HG02943 (cell line): ENCODE measurements at regions not wholly inside any gene's neighbourhood (a gene's known extent, or its start where the extent isn't known, plus 50 kb on each side); places are given as distances from the start of the nearest gene placed in this dataset.
"Not testable (repeated sequence)": the region's sequence is repeated elsewhere in the genome, so short reads cannot be mapped to it uniquely, and the experiment has no call there.

Source experiments
- ATAC-seq: cut with Tn5 transposase; IDR thresholded peaks from one replicate; pipeline ENCODE4 v1.9.1; 2021; ENCODE audit warnings: mild to moderate bottlenecking, low read depth, moderate library complexity; ENCODE audit not compliant: unreplicated experiment

DNA sequence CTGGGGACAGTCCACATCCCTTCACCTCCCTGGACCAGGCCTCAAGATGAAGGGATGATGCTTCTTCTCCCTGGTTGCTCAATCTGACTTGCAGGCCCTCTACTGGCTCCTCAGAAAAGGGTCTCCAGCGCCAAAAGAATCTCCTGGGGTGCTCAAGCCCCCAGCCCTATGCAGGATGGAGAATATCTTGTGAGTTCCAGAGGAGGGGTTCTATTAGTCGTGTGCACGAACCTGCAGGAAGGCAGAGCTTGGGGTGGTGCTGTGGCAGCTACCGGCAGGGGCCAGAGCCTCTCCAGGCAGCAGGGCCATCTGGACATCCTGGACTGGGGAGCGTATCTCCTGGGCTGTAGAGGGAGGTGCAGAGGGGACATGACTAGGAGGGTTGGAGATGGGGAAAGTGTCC, 1339.5 kb downstream of the BRD1 start:
- no peak for ATAC-seq

DNA sequence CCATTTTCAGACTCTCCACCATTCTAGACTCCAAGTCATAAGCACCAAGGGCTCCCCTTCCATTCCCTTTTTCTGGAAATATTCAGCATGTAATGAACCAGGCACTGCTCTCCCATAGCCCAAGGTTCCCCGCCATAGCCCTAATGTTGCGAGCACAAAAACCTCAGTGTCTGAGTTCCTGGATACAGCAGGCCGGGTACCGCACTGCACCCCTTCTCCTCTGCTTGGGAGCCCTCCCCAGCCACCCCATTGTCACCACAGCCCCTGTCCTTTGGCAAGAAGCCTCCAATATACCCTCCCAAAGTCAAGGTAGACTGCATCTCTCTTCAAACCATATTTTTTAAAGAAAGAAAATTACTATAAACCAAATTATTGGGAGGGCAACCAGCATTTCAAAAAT, 1341.1 kb downstream of the BRD1 start:
- ATAC-seq: no peak

DNA sequence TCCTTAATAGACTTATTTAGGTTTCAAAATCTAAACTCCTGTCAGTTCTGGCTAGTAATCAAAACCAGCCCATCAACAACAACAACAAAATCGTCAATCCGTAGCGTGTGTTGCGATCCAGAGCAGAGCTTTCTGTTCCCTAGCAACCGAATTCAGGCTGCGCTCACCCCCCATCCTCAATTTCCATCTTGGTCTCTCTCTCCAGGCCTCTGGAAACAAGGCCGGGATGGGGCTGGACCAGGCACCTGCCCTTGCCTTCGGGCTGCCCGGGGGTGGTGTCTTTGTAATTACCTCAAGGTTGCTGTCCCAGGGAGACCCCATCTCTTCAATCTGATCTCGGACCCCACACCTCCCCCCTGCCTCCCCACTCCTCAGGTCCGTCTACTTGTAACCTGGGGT, 1341.5 kb downstream of the BRD1 start:
- ATAC-seq: no peak

DNA sequence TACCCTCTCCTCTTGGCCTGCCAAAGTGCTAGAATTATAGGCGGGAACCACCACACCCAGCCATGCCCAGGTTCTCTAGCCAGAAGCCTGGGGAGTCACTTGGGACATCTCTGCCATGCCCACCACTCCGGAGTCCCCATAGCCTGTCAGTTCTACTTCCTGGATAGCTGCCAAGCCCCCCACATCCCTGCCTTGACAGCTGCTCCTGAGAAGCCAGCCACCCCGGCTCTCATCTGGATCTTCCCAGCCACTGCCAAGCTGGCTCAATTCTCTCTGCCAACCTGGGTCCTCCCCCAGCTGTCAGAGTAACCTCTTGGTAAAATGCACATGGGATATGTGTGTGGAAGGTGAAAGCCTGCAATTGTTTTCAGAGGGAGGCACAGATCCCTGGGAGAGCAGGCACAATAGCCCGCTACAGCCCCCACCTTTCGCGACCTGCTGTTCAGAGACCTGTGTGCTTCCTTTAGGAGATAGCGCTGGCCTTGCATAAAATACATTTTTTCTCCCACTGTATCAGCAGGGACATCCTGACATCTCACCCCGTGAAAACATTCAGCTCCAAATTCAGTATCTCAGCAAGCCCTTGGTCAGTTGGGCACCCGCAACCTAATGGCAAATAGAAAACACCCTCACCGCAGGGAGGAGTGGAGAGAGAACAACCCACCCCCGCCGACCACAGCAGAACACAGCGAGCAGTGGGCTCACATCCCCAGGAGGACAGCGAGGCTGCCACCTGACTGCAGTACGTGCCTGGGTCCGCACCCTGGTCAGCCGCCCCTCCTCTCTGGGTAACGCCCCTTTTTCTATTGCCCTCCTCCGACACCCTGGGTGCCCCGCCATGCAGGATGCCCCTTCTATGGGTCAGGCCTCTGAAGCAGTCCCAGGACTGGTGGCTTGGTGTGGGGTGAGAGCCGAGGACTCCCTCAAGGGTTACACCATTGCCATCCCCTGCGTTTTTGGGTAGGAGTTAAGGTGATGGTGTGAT, 1342.2 kb downstream of the BRD1 start:
- no peak for ATAC-seq

DNA sequence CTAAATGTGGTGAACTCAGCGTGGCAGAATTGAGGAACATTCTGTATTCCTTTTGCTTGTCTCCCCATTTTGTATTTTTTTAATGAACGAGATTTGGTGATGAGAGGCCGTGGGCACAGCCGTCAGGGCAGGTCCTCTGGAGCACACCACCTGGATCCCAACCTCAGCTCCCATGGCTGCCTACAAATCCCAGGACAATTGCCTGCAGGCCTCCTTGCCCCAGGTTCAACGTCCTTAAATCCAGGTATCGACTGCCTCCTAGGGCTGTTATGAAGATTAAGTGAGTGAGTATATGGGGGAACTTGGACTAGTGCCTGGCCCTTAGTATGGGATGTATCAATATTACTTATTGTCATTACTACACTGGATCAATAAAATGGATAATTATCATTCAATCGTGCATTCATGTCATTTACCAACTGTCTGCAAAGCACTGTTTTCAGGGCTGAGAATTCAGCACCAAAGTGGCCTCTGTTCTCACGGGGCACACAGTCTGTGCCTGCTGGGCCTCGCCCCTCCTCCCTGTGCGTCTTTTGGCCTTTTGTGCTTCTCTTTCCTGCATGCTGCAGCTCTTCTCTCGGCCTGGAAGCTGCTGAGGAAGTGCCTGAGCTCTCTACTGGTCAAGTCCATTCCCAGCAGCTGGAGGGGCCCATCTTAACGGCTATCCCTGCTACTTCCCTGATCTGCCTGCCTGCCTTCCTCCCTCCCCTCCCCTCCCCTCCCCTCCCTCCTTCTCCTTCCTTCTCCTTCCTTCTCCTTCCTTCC, 1343.7 kb downstream of the BRD1 start:
- ATAC-seq: no peak

DNA sequence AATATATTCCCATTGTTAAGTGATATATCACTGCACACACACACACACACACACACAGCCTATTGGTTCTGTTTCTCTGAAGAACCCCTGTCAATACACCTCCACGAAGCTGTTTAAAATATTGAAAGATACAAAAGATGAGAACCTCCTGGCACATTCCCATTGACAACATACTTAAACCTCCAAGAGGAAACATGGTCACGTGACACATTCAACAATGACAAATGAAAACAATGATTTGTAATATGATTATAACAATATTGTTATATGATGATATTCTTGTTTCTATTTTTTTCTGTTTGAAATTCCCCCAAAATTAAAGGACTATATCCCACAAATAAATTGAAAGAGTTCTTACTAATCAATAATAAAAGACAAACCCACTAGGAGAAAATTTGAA, 1344.9 kb downstream of the BRD1 start:
- ATAC-seq: no peak

DNA sequence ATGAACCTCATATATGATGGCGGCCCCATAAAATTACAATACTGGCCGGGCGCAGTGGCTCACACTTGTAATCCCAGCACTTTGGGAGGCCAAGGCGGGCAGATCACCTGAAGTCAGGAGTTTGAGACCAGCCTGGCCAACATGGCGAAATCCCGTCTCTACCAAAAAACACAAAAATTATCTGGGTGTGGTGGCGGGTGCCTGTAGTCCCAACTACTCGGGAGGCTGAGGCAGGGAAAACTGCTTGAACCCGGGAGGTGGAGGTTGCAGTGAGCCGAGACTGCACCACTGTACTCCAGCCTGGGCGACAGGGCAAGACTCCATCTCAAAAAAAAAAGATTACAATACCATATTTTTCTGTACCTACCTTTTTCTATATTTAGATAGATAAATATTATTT, 1345.5 kb downstream of the BRD1 start:
- ATAC-seq: not testable (repeated sequence)

DNA sequence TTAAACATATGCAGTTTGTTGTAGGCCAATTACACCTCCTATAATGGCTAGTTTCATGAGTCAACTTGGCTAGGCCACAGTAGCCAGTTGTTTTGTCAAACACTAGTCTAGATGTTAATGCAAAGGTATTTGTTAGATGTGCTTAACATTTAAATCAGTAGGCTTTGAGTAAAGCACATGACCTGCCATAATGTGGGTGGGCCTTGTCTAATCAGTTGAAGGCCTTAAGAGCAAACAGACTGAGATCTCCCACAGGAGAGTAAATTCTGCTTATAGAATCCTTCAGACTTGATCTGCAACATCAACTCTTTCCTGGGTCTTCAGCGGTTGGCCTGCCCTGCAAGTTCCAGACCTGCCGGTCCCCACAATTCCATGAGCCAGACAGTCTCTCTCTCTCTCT, 1345.9 kb downstream of the BRD1 start:
- ATAC-seq: no peak

DNA sequence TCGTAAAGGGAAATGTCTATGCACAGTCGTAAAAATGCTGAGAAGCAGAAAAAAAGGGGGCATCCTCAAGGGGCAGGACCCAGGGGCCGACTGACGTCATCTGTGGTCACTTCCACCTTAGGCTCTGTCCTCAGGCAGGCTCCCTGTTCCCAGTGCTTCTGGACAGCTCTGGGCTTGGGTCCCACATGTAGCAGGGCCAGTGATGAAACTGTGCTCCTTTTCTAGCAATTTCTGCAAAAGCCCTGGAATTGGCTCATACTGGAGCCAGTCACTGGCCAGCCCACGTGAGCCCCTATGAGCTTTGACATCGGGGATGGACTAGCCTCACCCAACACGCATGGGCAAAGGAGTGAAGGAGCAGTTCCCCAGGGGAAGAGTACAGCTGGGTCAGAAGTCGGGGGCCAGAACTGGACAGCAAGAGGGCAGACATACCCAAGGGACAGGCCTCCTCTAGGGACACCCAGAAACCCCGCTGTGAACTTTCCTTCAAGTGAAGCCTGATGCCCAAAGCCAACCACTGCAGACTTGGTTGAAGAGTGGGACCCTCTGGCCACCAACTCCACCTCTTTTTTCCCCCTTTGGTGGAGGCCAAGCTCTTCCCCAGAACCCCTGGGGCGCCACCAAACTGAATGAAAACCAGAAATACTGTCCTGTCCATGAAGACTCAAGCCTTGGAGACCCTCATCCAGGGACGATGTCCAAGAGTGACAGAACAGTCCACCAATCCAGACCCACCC, 1349.0 kb downstream of the BRD1 start:
- ATAC-seq: no peak

DNA sequence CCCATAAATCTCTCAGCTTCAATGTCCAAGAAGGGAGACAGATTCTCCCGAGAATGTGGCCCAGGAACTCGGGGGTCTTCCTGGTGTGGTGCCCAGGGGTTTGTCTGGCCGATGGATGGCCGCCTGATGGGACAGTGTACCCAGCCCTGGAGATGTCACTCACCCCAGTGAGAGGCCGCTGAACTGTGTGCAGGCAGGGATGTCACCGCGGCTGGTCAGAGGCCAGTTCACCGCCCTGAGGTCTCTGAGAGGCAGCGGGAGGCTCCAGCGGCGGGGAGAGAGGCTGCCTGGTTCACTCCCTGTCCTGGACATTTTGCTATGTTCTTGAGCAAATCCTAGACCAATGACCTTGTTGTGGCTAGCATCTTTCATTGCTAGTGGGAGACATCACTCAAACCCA, 1349.5 kb downstream of the BRD1 start:
- no peak for ATAC-seq

DNA sequence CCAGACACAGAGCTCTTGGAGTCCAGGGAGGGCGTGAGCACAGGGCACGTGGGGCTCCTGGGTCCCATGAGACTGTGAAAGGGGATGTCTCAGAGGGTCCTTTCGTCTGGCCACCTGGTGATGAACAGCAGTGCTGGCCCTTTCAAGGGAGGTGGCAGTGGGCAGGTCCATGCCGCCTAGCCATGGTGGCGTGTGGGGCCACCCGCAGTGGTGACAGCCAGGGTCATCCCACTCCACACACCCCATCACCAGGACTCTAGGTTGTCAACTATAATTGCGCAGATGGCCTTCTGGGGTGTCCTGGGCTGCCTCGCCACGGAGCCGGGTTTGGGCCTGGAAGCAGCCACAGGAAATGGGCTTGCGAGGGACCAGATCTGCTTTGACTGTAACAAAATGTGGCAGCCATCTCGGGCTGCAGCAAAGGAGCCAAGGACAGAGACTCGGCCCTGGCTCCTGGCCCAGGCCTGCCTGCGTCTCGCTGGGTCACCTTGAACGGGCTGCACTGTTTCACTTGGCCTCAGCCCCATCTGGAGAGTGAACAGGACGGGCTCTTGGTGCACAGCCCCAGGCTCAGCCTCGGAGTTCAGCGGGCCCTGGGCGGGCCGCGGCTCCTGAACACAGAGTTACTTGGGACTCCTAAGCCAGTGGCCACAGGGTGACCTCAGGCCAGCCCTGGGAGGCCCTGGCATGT, 1350.5 kb downstream of the BRD1 start:
- no peak for ATAC-seq

DNA sequence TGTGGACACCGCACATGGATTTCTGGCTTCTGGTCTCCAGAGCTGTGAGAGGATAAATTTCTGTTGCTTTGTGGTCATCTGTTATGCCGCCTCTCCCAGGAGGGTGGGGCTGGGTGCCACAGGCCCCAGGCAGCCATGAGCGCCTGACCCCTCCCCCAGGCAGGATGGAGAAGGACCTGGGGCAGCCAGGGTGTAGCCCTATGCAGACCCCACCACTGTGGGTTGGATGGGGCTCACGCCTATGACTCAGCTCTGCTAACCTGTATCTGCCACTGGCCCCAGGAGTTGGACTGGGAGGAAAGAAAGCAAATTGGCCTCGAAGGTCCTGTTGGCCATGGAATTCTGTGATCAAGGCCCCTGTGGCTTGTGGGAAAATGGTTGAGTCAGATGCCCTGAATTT, 1351.1 kb downstream of the BRD1 start:
- no peak for ATAC-seq

DNA sequence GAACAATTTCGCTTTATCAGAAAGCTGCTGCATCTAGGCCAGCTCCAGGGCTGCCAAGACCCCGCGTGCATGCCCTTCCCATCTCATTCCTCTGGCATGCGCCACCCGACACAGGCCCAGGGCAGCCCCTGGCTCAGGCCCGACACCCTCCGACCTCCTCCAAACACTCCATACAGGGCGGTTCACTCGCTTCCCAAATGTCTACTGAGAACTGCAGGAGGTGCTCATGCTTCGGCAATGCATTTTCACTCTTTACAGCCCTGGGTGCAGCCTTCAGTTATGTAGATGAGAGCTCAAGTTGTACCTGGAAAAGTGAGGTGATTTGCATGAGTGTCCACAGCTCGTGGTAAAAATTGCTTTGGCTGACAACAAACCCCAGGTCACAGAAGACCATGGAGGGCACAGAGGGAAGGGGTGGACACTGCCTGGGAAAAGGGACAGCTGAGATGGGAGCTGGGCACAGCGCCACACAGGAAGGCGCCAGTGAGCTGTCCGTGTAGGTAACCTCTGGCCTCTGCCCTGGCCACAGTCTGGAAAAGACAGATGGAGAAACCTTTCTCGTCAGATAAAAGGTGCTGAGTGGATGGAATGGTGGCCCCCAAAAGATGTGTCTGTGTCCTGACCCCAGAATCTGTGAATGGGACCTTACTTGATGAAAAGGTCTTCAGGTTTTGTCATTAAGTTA, 1351.9 kb downstream of the BRD1 start:
- ATAC-seq: no peak

DNA sequence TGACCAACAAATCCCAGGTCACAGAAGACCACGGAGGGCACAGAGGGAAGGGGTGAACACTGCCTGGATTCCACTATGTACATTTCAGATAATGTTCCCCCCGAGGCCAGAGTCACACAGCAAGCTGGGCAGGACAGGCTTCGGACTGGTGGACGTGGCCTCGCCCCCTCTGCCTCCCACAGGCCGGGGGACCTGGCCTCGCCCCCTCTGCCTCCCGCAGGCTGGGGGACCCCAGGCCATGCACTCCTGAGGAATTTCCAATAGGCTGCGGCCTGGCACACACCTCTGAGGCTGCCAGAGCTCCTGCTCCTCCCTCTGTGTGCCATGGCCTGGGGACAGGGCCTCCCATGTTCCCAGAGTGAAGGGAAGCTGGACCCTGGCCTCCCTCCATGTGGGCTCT, 1352.8 kb downstream of the BRD1 start:
- ATAC-seq: no peak

DNA sequence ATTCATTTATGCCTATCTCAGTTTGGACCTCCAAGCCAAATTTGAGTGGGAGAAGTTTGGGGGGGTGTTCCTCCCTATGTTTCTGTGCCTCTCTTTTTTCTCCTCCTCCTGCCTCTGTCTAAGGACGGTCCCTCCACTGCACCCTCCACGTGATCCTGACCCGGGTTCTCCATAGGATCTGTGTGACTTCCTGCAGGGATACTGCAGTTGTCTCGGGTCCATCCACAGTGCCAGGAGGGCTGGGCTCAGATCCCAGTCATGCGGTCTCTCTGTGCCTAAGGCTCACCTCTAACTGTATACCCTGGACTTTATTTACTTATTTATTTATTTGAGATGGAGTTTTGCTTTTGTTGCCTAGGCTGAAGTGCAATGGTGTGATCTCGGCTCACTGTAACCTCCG, 1354.5 kb downstream of the BRD1 start:
- no peak for ATAC-seq

DNA sequence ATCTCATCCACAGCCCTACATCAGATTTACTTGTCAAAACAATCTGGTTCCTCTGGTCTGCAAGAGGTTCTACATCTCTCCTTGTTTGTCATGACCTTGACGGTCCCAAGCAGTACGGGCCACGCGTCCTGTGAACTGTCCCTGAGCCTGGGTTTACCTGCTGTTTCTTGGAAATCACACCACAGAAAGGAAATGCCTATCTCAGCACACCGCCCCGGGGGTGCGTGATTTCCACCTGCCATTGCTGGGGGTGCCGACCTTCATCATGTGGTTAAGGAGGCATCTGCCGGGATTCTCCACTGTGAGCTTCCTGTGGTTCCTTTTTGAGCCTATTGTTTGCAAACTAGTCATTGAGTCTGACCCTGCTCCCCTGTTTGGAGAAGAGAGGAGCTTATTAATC, 1363.4 kb downstream of the BRD1 start:
- no peak for ATAC-seq

DNA sequence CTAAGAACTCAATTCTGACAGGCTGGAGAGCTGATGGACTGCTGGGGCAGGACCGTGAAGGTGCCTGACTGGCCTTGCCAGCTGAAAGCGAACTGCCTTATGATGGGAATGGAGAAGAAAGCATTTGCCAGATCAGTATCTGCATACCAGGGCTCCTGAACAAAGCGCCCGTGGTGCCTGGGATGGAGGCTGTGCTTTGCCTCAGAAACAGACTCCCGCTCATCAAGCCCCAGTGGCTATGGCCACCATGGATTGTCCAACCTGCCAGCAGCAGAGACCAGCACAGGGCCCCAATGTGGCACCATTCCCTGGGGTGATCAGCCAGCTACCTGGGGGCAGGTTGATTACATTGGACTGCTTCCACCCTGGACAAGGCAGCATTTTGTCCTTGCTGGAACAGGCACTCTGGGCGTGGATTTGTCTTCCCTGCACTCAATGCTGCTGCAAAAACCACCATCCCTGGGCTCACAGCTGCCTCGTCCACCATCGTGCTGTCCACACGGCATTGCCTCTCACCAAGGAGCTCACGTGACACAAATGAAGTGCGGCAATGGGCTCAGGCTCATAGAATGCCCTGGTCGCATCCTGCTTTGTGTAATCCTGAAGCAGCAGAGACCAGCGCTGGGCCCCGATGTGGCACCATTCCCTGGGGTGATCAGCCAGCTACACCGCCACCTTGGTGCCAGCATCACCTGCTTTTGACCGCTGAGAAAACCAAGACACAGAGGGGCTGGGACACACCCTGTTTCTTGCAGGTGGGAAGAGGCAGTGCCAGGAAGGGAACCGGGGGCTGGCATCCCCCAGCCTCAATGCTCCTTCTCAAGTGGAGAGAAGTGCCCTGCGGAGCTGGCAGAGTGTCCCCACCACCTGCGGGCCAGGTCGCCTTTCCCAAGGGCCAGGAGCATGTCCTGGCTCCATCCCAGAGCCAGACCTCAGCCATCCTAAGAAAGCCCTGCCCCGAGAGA, 1367.5 kb downstream of the BRD1 start:
- no peak for ATAC-seq

DNA sequence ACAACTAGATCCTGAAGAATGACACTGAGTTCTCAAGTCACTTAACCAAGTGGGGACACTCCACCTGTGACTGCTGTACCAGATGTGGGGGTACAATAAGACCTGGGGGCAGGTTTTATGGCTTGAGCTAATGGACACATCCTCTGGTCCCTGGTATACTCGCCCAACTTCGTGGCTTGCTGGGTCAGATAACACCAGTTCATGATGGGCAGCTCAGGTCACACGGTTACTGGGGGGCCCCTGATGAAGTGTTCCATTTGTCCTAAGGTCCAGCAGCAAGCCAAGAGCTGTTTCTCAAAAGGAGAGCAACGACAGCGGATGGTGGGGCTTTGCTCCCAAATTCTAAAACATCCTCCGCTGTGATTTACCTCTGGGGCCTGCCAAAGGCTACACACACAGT, 1368.4 kb downstream of the BRD1 start:
- no peak for ATAC-seq

DNA sequence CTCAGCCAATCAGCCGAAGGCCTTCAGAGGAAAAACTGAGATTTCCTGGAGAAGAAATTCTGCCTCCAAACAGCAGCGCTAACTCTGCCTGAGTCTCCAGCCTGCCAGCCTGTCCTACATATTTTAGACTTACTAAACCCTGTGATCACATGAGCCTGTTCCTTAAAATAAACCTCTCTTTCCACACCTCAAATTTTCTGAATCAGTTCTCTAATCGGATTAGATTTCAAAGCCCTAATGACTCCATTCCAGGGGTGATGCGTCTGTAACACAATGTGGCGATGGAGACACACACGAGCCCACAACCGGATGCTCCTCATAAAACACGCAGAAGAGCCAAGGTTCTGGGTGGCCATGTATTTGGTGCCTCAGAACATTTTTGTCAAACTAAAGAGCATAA, 1371.2 kb downstream of the BRD1 start:
- no peak for ATAC-seq
